ENCODE measurements at regions not wholly inside any gene's neighbourhood (a gene's known extent, or its start where the extent isn't known, plus 50 kb on each side); places are given as distances from the start of the nearest gene placed in this dataset.

GRCh38 chr6:126227833-126228702 is 111.8 kb upstream of the CENPW start:
- no peak for TF ChIP-seq CTCF (IDR thresholded peaks at IDR 0.05; ENCODE audit: low read depth, low read length)
- TF ChIP-seq MAX (IDR thresholded peaks at IDR 0.05; ENCODE audit: low read depth, low read length), result no peak
